ENCODE measurements at regions not wholly inside any gene's neighbourhood (a gene's known extent, or its start where the extent isn't known, plus 50 kb on each side); places are given as distances from the start of the nearest gene placed in this dataset.

DNA sequence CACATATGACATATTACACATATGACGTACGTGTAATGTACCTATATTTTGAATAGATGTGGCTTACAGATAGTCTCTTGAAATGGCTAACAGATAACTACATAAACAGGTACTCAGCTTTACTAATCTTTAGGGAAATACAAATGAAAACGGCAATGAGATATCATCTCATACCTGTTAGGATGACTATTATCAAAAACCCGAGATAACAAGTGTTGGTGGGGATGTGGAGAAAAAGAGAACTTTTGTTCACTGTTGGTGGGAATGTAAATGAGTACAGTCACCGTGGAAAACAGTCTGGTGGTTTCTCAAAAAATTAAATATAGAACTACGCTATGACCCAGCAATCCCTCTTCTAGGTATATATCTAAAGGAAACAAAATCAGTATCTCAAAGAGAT, 247.6 kb downstream of the ETS1 start (continued):
- TF ChIP-seq, protein P1, sequence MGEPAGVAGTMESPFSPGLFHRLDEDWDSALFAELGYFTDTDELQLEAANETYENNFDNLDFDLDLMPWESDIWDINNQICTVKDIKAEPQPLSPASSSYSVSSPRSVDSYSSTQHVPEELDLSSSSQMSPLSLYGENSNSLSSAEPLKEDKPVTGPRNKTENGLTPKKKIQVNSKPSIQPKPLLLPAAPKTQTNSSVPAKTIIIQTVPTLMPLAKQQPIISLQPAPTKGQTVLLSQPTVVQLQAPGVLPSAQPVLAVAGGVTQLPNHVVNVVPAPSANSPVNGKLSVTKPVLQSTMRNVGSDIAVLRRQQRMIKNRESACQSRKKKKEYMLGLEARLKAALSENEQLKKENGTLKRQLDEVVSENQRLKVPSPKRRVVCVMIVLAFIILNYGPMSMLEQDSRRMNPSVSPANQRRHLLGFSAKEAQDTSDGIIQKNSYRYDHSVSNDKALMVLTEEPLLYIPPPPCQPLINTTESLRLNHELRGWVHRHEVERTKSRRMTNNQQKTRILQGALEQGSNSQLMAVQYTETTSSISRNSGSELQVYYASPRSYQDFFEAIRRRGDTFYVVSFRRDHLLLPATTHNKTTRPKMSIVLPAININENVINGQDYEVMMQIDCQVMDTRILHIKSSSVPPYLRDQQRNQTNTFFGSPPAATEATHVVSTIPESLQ (CRISPR knock-in tag; IDR thresholded peaks at IDR 0.05) = no peak
- no peak for TF ChIP-seq SMAD3 (CRISPR knock-in tag; IDR thresholded peaks at IDR 0.05; ENCODE audit: borderline replicate concordance)

DNA sequence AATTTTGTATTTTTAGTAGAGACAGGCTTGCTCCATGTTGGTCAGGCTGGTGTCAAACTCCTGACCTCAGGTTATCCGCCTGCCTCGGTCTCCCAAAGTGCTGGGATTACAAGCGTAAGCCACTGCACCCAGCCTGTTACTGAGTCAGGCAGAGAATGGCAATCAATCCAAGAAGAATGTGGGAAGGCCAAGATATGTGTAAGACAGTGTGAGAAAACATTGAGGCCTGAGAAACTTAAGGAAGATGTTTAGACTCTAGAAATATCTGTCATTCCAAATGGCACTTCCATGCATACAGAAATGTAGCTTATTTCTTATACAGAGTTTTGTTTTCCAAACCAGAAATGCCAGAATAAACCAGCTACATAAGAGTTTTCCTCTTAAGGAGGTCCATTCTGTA, 248.5 kb downstream of the ETS1 start:
- Mint-ChIP-seq H3K4me1 (peaks cover 40% of the 10 kb centered on the region), H3K36me3 (no peaks in the 10 kb centered on the region), H3K4me3 (no peak overlapping the region), H3K9me3 (no peaks in the 10 kb centered on the region), H3K27ac (no peak overlapping the region), H3K27me3 (ENCODE audit: low read depth) (no peaks in the 10 kb centered on the region)
- ChIA-PET CTCF (no interaction called here), POLR2A (no interaction called here)
- TF ChIP-seq, protein P2, sequence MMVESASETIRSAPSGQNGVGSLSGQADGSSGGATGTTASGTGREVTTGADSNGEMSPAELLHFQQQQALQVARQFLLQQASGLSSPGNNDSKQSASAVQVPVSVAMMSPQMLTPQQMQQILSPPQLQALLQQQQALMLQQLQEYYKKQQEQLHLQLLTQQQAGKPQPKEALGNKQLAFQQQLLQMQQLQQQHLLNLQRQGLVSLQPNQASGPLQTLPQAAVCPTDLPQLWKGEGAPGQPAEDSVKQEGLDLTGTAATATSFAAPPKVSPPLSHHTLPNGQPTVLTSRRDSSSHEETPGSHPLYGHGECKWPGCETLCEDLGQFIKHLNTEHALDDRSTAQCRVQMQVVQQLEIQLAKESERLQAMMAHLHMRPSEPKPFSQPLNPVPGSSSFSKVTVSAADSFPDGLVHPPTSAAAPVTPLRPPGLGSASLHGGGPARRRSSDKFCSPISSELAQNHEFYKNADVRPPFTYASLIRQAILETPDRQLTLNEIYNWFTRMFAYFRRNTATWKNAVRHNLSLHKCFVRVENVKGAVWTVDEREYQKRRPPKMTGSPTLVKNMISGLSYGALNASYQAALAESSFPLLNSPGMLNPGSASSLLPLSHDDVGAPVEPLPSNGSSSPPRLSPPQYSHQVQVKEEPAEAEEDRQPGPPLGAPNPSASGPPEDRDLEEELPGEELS (CRISPR knock-in tag; IDR thresholded peaks at IDR 0.05) = no peak
- no peak for TF ChIP-seq ZNF671 (CRISPR knock-in tag; IDR thresholded peaks at IDR 0.05)
- TF ChIP-seq, protein P3, sequence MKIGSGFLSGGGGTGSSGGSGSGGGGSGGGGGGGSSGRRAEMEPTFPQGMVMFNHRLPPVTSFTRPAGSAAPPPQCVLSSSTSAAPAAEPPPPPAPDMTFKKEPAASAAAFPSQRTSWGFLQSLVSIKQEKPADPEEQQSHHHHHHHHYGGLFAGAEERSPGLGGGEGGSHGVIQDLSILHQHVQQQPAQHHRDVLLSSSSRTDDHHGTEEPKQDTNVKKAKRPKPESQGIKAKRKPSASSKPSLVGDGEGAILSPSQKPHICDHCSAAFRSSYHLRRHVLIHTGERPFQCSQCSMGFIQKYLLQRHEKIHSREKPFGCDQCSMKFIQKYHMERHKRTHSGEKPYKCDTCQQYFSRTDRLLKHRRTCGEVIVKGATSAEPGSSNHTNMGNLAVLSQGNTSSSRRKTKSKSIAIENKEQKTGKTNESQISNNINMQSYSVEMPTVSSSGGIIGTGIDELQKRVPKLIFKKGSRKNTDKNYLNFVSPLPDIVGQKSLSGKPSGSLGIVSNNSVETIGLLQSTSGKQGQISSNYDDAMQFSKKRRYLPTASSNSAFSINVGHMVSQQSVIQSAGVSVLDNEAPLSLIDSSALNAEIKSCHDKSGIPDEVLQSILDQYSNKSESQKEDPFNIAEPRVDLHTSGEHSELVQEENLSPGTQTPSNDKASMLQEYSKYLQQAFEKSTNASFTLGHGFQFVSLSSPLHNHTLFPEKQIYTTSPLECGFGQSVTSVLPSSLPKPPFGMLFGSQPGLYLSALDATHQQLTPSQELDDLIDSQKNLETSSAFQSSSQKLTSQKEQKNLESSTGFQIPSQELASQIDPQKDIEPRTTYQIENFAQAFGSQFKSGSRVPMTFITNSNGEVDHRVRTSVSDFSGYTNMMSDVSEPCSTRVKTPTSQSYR (CRISPR knock-in tag; IDR thresholded peaks at IDR 0.05) = no peak
- TF ChIP-seq, protein P4, sequence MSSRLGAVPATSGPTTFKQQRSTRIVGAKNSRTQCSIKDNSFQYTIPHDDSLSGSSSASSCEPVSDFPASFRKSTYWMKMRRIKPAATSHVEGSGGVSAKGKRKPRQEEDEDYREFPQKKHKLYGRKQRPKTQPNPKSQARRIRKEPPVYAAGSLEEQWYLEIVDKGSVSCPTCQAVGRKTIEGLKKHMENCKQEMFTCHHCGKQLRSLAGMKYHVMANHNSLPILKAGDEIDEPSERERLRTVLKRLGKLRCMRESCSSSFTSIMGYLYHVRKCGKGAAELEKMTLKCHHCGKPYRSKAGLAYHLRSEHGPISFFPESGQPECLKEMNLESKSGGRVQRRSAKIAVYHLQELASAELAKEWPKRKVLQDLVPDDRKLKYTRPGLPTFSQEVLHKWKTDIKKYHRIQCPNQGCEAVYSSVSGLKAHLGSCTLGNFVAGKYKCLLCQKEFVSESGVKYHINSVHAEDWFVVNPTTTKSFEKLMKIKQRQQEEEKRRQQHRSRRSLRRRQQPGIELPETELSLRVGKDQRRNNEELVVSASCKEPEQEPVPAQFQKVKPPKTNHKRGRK (CRISPR knock-in tag; IDR thresholded peaks at IDR 0.05; ENCODE audit: borderline replicate concordance) = no peak
- TF ChIP-seq ZNF416 (CRISPR knock-in tag; IDR thresholded peaks at IDR 0.05) = no peak
- TF ChIP-seq NFE2L1 (CRISPR knock-in tag; IDR thresholded peaks at IDR 0.05) = no peak
- TF ChIP-seq MXD4 (CRISPR knock-in tag; IDR thresholded peaks at IDR 0.05; ENCODE audit: borderline replicate concordance) = no peak
- no peak for TF ChIP-seq ZNF232 (CRISPR knock-in tag; IDR thresholded peaks at IDR 0.05)
- no peak for TF ChIP-seq ZNF121 (CRISPR knock-in tag; IDR thresholded peaks at IDR 0.05)
- no peak for TF ChIP-seq CREB1 (CRISPR knock-in tag; IDR thresholded peaks at IDR 0.05)
- no peak for TF ChIP-seq CBFB (CRISPR knock-in tag; IDR thresholded peaks at IDR 0.05; ENCODE audit: low read depth)
- no peak for TF ChIP-seq SMAD3 (CRISPR knock-in tag; IDR thresholded peaks at IDR 0.05; ENCODE audit: borderline replicate concordance)
- TF ChIP-seq, protein P5, sequence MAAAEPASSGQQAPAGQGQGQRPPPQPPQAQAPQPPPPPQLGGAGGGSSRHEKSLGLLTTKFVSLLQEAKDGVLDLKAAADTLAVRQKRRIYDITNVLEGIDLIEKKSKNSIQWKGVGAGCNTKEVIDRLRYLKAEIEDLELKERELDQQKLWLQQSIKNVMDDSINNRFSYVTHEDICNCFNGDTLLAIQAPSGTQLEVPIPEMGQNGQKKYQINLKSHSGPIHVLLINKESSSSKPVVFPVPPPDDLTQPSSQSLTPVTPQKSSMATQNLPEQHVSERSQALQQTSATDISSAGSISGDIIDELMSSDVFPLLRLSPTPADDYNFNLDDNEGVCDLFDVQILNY (CRISPR knock-in tag; IDR thresholded peaks at IDR 0.05) = no peak
- TF ChIP-seq, protein P6, sequence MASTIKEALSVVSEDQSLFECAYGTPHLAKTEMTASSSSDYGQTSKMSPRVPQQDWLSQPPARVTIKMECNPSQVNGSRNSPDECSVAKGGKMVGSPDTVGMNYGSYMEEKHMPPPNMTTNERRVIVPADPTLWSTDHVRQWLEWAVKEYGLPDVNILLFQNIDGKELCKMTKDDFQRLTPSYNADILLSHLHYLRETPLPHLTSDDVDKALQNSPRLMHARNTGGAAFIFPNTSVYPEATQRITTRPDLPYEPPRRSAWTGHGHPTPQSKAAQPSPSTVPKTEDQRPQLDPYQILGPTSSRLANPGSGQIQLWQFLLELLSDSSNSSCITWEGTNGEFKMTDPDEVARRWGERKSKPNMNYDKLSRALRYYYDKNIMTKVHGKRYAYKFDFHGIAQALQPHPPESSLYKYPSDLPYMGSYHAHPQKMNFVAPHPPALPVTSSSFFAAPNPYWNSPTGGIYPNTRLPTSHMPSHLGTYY (CRISPR knock-in tag; IDR thresholded peaks at IDR 0.05) = no peak
- ATAC-seq = no peak
- no peak for DNase-seq (ENCODE audit: low spot score)

All from WTC11 (cell line).